ENCODE measurements at regions not wholly inside any gene's neighbourhood (a gene's known extent, or its start where the extent isn't known, plus 50 kb on each side); places are given as distances from the start of the nearest gene placed in this dataset.

DNA sequence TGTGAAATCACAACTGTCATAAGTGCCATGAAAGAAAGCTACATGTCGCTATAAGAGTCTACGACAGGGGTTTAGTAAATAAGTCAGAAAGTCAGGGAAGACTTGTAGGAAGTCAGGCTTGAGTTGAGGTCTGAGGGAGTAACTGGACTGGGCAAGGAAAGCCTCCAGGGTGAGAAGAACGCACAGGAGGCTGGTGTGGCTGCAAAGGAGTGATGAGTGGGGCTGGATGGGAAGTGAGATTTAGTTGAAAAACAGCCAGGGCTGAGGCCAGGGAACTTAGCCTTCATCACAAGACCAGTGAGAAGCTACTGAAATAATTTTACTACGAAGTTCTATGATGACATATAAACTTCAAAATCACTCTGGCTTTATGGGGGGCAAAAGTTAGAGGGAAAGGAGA is 763.7 kb upstream of the PHF14 start:
- no peak overlapping the region for H3K4me3 ChIP-seq (ENCODE audit: low read depth, low read length)
- no peak for DNase-seq (ENCODE audit: low read depth)
- TF ChIP-seq, protein P1, sequence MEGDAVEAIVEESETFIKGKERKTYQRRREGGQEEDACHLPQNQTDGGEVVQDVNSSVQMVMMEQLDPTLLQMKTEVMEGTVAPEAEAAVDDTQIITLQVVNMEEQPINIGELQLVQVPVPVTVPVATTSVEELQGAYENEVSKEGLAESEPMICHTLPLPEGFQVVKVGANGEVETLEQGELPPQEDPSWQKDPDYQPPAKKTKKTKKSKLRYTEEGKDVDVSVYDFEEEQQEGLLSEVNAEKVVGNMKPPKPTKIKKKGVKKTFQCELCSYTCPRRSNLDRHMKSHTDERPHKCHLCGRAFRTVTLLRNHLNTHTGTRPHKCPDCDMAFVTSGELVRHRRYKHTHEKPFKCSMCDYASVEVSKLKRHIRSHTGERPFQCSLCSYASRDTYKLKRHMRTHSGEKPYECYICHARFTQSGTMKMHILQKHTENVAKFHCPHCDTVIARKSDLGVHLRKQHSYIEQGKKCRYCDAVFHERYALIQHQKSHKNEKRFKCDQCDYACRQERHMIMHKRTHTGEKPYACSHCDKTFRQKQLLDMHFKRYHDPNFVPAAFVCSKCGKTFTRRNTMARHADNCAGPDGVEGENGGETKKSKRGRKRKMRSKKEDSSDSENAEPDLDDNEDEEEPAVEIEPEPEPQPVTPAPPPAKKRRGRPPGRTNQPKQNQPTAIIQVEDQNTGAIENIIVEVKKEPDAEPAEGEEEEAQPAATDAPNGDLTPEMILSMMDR (IDR thresholded peaks at IDR 0.05; ENCODE audit: insufficient read depth, low read length), result no peak

DNA sequence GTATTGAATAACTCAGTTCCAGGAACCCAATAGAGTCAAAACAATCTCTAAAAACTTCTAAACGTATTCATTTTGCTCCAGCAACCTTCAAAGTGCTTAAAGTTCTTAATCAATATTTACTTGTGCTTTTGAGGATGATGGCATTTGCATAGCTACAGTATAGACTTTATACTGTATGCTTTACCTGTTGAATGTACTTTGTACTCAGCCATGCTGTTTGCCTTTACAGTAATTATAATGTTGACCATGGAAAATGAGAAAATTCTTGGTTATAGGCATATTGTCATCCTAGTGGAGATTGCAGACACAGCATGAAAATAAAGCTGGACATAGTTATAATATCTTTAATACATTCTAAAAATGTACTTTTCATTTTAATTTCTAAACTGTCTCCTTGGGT is 762.7 kb upstream of the PHF14 start:
- no peak overlapping the region for H3K4me3 ChIP-seq (ENCODE audit: low read depth, low read length)
- TF ChIP-seq, protein P1 (IDR thresholded peaks at IDR 0.05; ENCODE audit: insufficient read depth, low read length), result no peak
- no peak for DNase-seq (ENCODE audit: low read depth)

DNA sequence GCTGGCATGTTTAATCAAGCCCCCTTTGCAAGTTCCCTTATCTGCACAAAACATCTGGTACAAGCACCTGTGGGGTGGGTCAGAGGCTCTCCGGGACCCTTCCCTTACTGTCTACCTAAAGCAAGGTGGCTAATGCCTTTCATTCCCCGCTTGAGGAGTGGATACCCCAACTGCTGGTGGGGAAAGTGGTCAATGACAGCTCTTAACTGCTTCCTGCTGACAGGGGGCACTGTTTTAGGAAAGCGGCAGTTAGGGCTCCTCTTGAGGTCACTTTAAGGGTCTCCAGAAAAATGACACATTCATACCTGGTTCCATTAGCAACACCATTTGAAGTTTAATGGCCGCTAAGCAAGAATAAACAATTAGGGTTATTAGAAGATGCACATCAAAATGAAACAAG is 761.8 kb upstream of the PHF14 start:
- no peak for DNase-seq (ENCODE audit: low read depth)
- no peak overlapping the region for H3K4me3 ChIP-seq (ENCODE audit: low read depth, low read length)
- TF ChIP-seq, protein P1 (IDR thresholded peaks at IDR 0.05; ENCODE audit: insufficient read depth, low read length), result no peak

DNA sequence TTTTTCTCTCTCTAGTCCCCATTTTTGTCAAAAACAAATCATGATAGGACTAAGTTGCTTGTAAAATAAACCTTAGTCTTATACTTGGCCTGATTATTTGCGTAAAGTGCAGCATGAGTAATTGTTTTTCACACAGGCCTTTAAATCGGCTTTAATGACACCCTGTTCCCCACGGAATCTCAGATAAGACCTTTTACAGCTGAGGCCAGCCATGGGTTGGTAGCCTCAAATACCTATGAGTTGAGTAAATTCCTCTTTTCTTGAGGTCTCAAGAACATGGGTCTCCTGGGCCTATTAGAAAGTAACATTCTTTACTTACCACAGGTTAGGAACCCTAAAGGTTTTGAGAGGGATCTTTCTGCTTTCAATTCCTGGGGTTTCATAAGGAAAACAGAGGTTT is 761.0 kb upstream of the PHF14 start:
- no peak for DNase-seq (ENCODE audit: low read depth)
- TF ChIP-seq, protein P1 (IDR thresholded peaks at IDR 0.05; ENCODE audit: insufficient read depth, low read length), result no peak
- no peak overlapping the region for H3K4me3 ChIP-seq (ENCODE audit: low read depth, low read length)

DNA sequence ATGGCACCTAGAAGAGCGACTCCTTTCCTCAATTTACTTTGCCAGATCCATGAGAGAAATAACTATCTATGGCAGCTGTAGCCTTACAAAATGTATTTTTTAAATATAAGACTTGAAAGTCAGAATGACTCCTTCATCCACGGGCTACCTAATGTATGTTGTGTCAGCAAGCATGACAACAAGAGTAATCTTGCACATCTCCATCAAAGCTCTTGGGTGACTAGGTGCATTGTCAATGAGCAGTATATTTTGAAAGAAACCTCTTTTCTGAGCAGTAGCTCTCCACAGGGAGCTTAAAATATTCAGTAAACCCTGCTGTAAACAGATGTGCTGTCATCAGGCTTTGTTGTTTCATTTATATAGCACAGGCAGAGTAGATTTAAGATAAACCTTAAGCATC is 757.2 kb upstream of the PHF14 start:
- DNase-seq (ENCODE audit: low read depth), result no peak
- TF ChIP-seq, protein P1 (IDR thresholded peaks at IDR 0.05; ENCODE audit: insufficient read depth, low read length), result no peak
- no peak overlapping the region for H3K4me3 ChIP-seq (ENCODE audit: low read depth, low read length)

DNA sequence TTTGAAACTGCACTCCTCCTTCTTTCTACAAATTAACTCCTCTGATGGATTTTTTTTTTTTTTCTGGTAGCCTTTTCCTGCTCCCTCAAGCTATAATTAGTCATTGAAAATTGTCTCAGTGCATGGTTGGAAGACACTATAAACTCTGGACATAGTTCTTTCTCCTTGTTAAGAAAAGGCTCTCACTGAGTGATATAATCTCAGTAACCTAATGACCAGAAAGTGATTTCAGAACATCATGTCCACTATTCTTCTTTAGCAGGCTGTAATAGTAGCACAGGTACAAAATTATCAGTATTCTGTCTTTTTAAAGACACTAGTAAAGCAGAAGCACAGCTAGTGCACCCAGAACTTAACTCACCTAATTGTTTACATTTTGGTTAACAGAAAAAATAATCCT is 752.6 kb upstream of the PHF14 start:
- DNase-seq (ENCODE audit: low read depth), result no peak
- no peak overlapping the region for H3K4me3 ChIP-seq (ENCODE audit: low read depth, low read length)
- TF ChIP-seq, protein P1 (IDR thresholded peaks at IDR 0.05; ENCODE audit: insufficient read depth, low read length), result no peak

DNA sequence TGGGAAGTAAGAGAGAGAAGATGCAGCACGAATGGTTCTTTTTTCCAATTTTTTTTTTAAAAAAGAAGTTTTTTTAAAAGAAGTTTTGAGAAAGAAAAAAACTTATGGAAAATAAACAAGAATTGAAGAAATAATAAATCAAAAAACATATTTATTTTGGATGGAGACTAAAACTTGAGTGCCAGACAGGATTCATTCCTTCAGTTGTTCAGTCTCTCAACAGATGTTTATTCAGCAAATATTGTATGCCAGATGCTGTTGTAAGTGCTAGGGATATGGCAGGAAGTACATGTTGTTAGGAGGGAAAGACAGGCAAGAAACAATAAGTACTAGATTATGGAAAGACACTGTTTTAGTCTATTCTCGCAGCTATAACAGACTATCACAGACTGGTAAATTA is 750.7 kb upstream of the PHF14 start:
- DNase-seq (ENCODE audit: low read depth), result no peak
- no peak overlapping the region for H3K4me3 ChIP-seq (ENCODE audit: low read depth, low read length)
- TF ChIP-seq, protein P1 (IDR thresholded peaks at IDR 0.05; ENCODE audit: insufficient read depth, low read length), result no peak
